Activated T-helper 1 cell treated with anti-CD3 and anti-CD28 coated beads, Interleukin-12 subunit alpha, Interleukin-12 subunit beta, Interleukin-2, Interleukin-4 antibody, amounts not matched to agents 30 ng/mL and 10 ng/mL and 1 ng/mL, durations not matched to agents 14 hours and 24 hours and 36 hours (primary cell): ENCODE measurements at regions not wholly inside any gene's neighbourhood (a gene's known extent, or its start where the extent isn't known, plus 50 kb on each side); places are given as distances from the start of the nearest gene placed in this dataset.

ENCODE experiments used
- DNase-seq: peaks from one replicate; pipeline ENCODE4 v3.0.0; 2021; ENCODE audit warnings: low spot score
- H3K27ac Mint-ChIP-seq: one replicate; pipeline ENCODE4 v1.8.0; 2021; ENCODE audit warnings: mild to moderate bottlenecking, mixed read lengths
- H3K27me3 Mint-ChIP-seq: one replicate; pipeline ENCODE4 v1.8.0; 2022; ENCODE audit warnings: mild to moderate bottlenecking, moderate library complexity, mixed read lengths; ENCODE audit not compliant: insufficient read depth
- H3K36me3 Mint-ChIP-seq: one replicate; pipeline ENCODE4 v1.8.0; 2021; ENCODE audit warnings: low read depth, mixed read lengths
- H3K4me1 Mint-ChIP-seq: one replicate; pipeline ENCODE4 v1.8.0; 2021; ENCODE audit warnings: low read depth, mixed read lengths
- H3K4me3 Mint-ChIP-seq: one replicate; pipeline ENCODE4 v1.8.0; 2021; ENCODE audit warnings: mild to moderate bottlenecking, moderate library complexity, mixed read lengths
- H3K9me3 Mint-ChIP-seq: one replicate; pipeline ENCODE4 v1.8.0; 2021; ENCODE audit warnings: mixed read lengths
- intact Hi-C: fragments of 100-400 bp; cut with micrococcal nuclease; formaldehyde crosslinking; loops from one replicate; pipeline ENCODE4 v1.15.1; 2024

- no peaks in the 10 kb centered on the region for H3K36me3 Mint-ChIP-seq
- H3K4me3 Mint-ChIP-seq = no peak overlapping the region
- intact Hi-C loops = no loop called here
- H3K4me1 Mint-ChIP-seq = no peaks in the 10 kb centered on the region
- DNase-seq = no peak
- peaks cover 17% of the 10 kb centered on the region for H3K9me3 Mint-ChIP-seq
- no peaks in the 10 kb centered on the region for H3K27me3 Mint-ChIP-seq
- H3K27ac Mint-ChIP-seq = no peak overlapping the region
These were observed 892.5 kb upstream of the SLC10A2 start for GRCh38 chr13:103958691-103959090.

- H3K4me1 Mint-ChIP-seq = no peaks in the 10 kb centered on the region
- H3K27me3 Mint-ChIP-seq = no peaks in the 10 kb centered on the region
- peaks cover 16% of the 10 kb centered on the region for H3K9me3 Mint-ChIP-seq
- no peak overlapping the region for H3K27ac Mint-ChIP-seq
- H3K36me3 Mint-ChIP-seq = no peaks in the 10 kb centered on the region
- no peak for DNase-seq
- intact Hi-C loops = no loop called here
- H3K4me3 Mint-ChIP-seq = no peak overlapping the region
These were observed 891.7 kb upstream of the SLC10A2 start for GRCh38 chr13:103957939-103958338.

GRCh38 chr13:103953859-103954258 lies 887.6 kb upstream of the SLC10A2 start:
- H3K9me3 Mint-ChIP-seq = peaks cover 12% of the 10 kb centered on the region
- no peaks in the 10 kb centered on the region for H3K36me3 Mint-ChIP-seq
- H3K4me3 Mint-ChIP-seq = no peak overlapping the region
- H3K4me1 Mint-ChIP-seq = no peaks in the 10 kb centered on the region
- H3K27ac Mint-ChIP-seq = no peak overlapping the region
- DNase-seq = no peak
- no peaks in the 10 kb centered on the region for H3K27me3 Mint-ChIP-seq
- intact Hi-C loops = no loop called here

GRCh38 chr13:103952183-103952582 lies 886.0 kb upstream of the SLC10A2 start:
- intact Hi-C loops = no loop called here
- Mint-ChIP-seq H3K27ac (no peak overlapping the region), H3K36me3 (no peaks in the 10 kb centered on the region), H3K4me3 (no peak overlapping the region), H3K9me3 (peaks cover 9% of the 10 kb centered on the region), H3K4me1 (no peaks in the 10 kb centered on the region), H3K27me3 (no peaks in the 10 kb centered on the region)
- no peak for DNase-seq

- H3K36me3 Mint-ChIP-seq = no peaks in the 10 kb centered on the region
- peaks cover 3% of the 10 kb centered on the region for H3K9me3 Mint-ChIP-seq
- no peak for DNase-seq
- H3K4me1 Mint-ChIP-seq = no peaks in the 10 kb centered on the region
- no peak overlapping the region for H3K27ac Mint-ChIP-seq
- intact Hi-C loops = no loop called here
- no peaks in the 10 kb centered on the region for H3K27me3 Mint-ChIP-seq
- no peak overlapping the region for H3K4me3 Mint-ChIP-seq
These were observed 882.2 kb upstream of the SLC10A2 start for GRCh38 chr13:103948426-103948825.

GRCh38 chr13:103945836-103946235 lies 879.6 kb upstream of the SLC10A2 start:
- H3K27ac Mint-ChIP-seq = no peak overlapping the region
- H3K27me3 Mint-ChIP-seq = no peaks in the 10 kb centered on the region
- H3K36me3 Mint-ChIP-seq = no peaks in the 10 kb centered on the region
- intact Hi-C loops = no loop called here
- no peaks in the 10 kb centered on the region for H3K4me1 Mint-ChIP-seq
- H3K9me3 Mint-ChIP-seq = peaks cover 3% of the 10 kb centered on the region
- no peak overlapping the region for H3K4me3 Mint-ChIP-seq
- no peak for DNase-seq

- no peaks in the 10 kb centered on the region for H3K4me1 Mint-ChIP-seq
- H3K27me3 Mint-ChIP-seq = no peaks in the 10 kb centered on the region
- H3K4me3 Mint-ChIP-seq = no peak overlapping the region
- no peaks in the 10 kb centered on the region for H3K9me3 Mint-ChIP-seq
- no peak overlapping the region for H3K27ac Mint-ChIP-seq
- intact Hi-C loops = no loop called here
- DNase-seq = no peak
- H3K36me3 Mint-ChIP-seq = no peaks in the 10 kb centered on the region
These were observed 875.4 kb upstream of the SLC10A2 start for GRCh38 chr13:103941506-103942140.

- Mint-ChIP-seq H3K27ac (no peak overlapping the region), H3K4me1 (no peaks in the 10 kb centered on the region), H3K27me3 (no peaks in the 10 kb centered on the region), H3K9me3 (no peaks in the 10 kb centered on the region), H3K36me3 (no peaks in the 10 kb centered on the region), H3K4me3 (no peak overlapping the region)
- intact Hi-C loops = no loop called here
- DNase-seq = no peak
These were observed 868.9 kb upstream of the SLC10A2 start for GRCh38 chr13:103935117-103935516.

GRCh38 chr13:103931885-103932284 lies 865.7 kb upstream of the SLC10A2 start:
- intact Hi-C loops = no loop called here
- Mint-ChIP-seq H3K27ac (no peak overlapping the region), H3K27me3 (no peaks in the 10 kb centered on the region), H3K36me3 (no peaks in the 10 kb centered on the region), H3K4me3 (no peak overlapping the region), H3K4me1 (no peaks in the 10 kb centered on the region), H3K9me3 (no peaks in the 10 kb centered on the region)
- DNase-seq = no peak

- DNase-seq = no peak
- Mint-ChIP-seq H3K9me3 (no peaks in the 10 kb centered on the region), H3K4me3 (no peak overlapping the region), H3K27ac (no peak overlapping the region), H3K27me3 (no peaks in the 10 kb centered on the region), H3K4me1 (no peaks in the 10 kb centered on the region), H3K36me3 (no peaks in the 10 kb centered on the region)
- intact Hi-C loops = no loop called here
These were observed 865.2 kb upstream of the SLC10A2 start for GRCh38 chr13:103931331-103931845.

GRCh38 chr13:103926118-103926517 lies 859.9 kb upstream of the SLC10A2 start:
- Mint-ChIP-seq H3K4me3 (no peak overlapping the region), H3K4me1 (no peaks in the 10 kb centered on the region), H3K27ac (no peak overlapping the region), H3K27me3 (no peaks in the 10 kb centered on the region), H3K9me3 (no peaks in the 10 kb centered on the region), H3K36me3 (no peaks in the 10 kb centered on the region)
- intact Hi-C loops = no loop called here
- no peak for DNase-seq

GRCh38 chr13:103908911-103909310 lies 842.7 kb upstream of the SLC10A2 start:
- Mint-ChIP-seq H3K9me3 (no peaks in the 10 kb centered on the region), H3K27me3 (no peaks in the 10 kb centered on the region), H3K4me3 (no peak overlapping the region), H3K27ac (no peak overlapping the region), H3K4me1 (no peaks in the 10 kb centered on the region), H3K36me3 (no peaks in the 10 kb centered on the region)
- no peak for DNase-seq
- intact Hi-C loops = no loop called here

GRCh38 chr13:103908274-103908673 lies 842.1 kb upstream of the SLC10A2 start:
- Mint-ChIP-seq H3K27me3 (no peaks in the 10 kb centered on the region), H3K4me1 (no peaks in the 10 kb centered on the region), H3K9me3 (no peaks in the 10 kb centered on the region), H3K27ac (no peak overlapping the region), H3K36me3 (no peaks in the 10 kb centered on the region), H3K4me3 (no peak overlapping the region)
- intact Hi-C loops = no loop called here
- no peak for DNase-seq

- Mint-ChIP-seq H3K4me3 (no peak overlapping the region), H3K36me3 (no peaks in the 10 kb centered on the region), H3K27ac (no peak overlapping the region), H3K4me1 (no peaks in the 10 kb centered on the region), H3K9me3 (no peaks in the 10 kb centered on the region), H3K27me3 (no peaks in the 10 kb centered on the region)
- intact Hi-C loops = no loop called here
- no peak for DNase-seq
These were observed 837.6 kb upstream of the SLC10A2 start for GRCh38 chr13:103903790-103904189.
